ENCODE measurements at regions not wholly inside any gene's neighbourhood (a gene's known extent, or its start where the extent isn't known, plus 50 kb on each side); places are given as distances from the start of the nearest gene placed in this dataset.

DNA sequence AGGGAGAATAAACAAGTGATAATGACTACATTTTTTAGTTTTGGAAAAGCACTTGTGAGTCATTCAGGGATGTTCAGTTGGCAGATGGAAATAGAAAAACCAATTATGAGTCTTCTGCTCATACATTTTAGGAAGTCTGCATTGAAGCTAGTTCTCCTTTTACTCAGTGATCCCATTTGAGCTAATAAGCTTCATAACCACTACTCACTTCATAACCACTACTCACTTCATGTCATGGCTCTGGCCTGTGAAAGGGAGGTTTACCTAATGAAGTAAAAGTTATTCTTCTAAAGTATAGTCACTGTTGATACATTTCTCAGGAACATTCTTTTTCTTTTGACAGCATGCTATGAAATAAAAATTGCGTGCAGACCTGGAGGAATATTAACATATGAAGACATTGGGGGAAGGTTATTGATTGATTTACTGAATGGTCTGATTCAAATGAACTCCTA, 948.7 kb downstream of the TSN start:
- no peak overlapping the region for H3K27ac ChIP-seq (ENCODE audit: low read depth, low read length)
- no peak overlapping the region for H3K4me3 ChIP-seq (ENCODE audit: low read depth, low read length)
- H3K27me3 ChIP-seq (ENCODE audit: control insufficient read depth, insufficient read depth, low read length) = no peaks in the 10 kb centered on the region
- POLR2A ChIA-PET = no interaction called here
- no peaks in the 10 kb centered on the region; the same call in 1 of the 2 replicates for H3K9me3 ChIP-seq (ENCODE audit: control insufficient read depth, insufficient read depth, low read length)
- CTCF ChIA-PET = no interaction called here
- no peak for DNase-seq (ENCODE audit: low read depth, low spot score)
- TF ChIP-seq, protein P1, sequence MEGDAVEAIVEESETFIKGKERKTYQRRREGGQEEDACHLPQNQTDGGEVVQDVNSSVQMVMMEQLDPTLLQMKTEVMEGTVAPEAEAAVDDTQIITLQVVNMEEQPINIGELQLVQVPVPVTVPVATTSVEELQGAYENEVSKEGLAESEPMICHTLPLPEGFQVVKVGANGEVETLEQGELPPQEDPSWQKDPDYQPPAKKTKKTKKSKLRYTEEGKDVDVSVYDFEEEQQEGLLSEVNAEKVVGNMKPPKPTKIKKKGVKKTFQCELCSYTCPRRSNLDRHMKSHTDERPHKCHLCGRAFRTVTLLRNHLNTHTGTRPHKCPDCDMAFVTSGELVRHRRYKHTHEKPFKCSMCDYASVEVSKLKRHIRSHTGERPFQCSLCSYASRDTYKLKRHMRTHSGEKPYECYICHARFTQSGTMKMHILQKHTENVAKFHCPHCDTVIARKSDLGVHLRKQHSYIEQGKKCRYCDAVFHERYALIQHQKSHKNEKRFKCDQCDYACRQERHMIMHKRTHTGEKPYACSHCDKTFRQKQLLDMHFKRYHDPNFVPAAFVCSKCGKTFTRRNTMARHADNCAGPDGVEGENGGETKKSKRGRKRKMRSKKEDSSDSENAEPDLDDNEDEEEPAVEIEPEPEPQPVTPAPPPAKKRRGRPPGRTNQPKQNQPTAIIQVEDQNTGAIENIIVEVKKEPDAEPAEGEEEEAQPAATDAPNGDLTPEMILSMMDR (IDR thresholded peaks at IDR 0.05; ENCODE audit: low read depth, low read length) = no peak

DNA sequence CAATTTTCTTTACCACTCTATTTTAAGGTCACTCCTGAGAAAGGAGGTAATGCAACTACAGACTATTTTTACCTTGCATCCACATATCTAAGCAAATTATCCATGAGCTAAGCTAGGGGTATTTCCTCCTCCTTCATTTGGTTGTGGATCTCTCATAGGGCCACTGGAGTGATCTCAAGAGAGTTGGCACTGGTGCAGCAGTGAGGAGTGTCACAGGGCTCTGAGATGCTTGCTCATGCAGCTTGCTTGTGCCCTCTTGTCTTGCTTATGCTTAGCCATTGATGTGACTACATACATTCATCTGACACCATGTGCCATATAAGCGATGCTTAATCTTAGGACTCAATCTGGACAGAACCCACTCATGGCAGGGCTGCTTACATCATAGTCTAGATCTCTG, 950.3 kb downstream of the TSN start:
- TF ChIP-seq, protein P1 (IDR thresholded peaks at IDR 0.05; ENCODE audit: low read depth, low read length) = no peak
- H3K4me3 ChIP-seq (ENCODE audit: low read depth, low read length) = no peak overlapping the region
- peaks cover 4% of the 10 kb centered on the region for H3K9me3 ChIP-seq (ENCODE audit: control insufficient read depth, insufficient read depth, low read length)
- ChIA-PET POLR2A (no interaction called here), CTCF (no interaction called here)
- no peaks in the 10 kb centered on the region for H3K27me3 ChIP-seq (ENCODE audit: control insufficient read depth, insufficient read depth, low read length)
- H3K27ac ChIP-seq (ENCODE audit: low read depth, low read length) = no peak overlapping the region
- DNase-seq (ENCODE audit: low read depth, low spot score) = no peak

DNA sequence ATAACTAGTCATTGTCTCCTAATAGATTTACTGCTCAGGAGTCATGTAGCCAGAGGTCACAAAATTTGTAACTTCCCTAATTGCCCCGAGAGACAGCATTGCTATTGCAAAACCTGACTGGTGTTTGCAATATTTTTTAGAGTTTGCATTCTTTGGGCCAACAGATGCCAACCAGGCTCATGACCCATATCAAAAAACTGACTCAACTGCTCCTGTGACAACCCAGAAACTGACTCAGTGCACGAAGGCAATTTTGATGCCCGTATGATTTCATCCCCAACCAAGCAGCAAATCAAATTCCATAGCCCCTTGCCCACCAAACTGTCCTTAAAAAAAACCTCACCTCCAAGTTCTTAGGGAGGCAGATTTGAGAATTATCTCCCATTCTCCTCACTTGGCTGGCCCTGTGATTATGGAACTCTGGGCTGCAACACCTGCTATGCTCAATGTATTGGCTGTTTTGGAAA, 951.3 kb downstream of the TSN start:
- TF ChIP-seq, protein P1 (IDR thresholded peaks at IDR 0.05; ENCODE audit: low read depth, low read length) = no peak
- peaks cover 12% of the 10 kb centered on the region for H3K9me3 ChIP-seq (ENCODE audit: control insufficient read depth, insufficient read depth, low read length)
- no peak overlapping the region for H3K4me3 ChIP-seq (ENCODE audit: low read depth, low read length)
- no peak overlapping the region for H3K27ac ChIP-seq (ENCODE audit: low read depth, low read length)
- no peak for DNase-seq (ENCODE audit: low read depth, low spot score)
- ChIA-PET POLR2A (no interaction called here), CTCF (no interaction called here)
- no peaks in the 10 kb centered on the region for H3K27me3 ChIP-seq (ENCODE audit: control insufficient read depth, insufficient read depth, low read length)

DNA sequence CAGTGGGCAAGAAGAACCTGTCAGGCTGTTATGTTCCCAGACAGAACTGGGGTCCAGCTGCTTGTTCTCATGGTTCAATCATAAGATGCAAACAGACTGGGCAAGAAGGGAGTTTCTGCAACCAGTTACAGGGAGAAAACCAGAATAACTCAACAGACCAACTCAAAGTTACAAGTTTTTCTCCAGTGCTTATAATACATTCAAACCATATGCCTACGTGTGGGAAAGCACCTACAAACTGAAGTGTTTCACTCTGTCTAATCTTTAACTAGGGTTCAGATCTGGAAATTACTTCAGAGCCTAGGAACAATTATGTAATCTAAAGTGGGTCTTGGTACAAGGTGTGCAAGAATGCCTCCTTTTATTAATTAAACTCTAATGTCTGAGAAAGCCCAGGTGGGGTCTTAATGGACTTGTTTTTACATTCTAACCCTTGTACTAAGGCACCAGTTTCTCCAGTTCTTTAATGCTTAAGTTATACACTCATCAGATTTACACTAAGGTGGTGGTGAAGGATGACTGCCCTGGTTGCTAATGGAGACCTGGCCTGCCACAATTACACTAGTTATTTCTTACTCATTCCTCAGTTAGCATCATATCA, 951.9 kb downstream of the TSN start:
- ChIA-PET CTCF (no interaction called here), POLR2A (no interaction called here)
- H3K9me3 ChIP-seq (ENCODE audit: control insufficient read depth, insufficient read depth, low read length) = peaks cover 17% of the 10 kb centered on the region
- H3K4me3 ChIP-seq (ENCODE audit: low read depth, low read length) = no peak overlapping the region
- no peak overlapping the region for H3K27ac ChIP-seq (ENCODE audit: low read depth, low read length)
- H3K27me3 ChIP-seq (ENCODE audit: control insufficient read depth, insufficient read depth, low read length) = no peaks in the 10 kb centered on the region
- TF ChIP-seq, protein P1 (IDR thresholded peaks at IDR 0.05; ENCODE audit: low read depth, low read length) = no peak
- no peak for DNase-seq (ENCODE audit: low read depth, low spot score)

DNA sequence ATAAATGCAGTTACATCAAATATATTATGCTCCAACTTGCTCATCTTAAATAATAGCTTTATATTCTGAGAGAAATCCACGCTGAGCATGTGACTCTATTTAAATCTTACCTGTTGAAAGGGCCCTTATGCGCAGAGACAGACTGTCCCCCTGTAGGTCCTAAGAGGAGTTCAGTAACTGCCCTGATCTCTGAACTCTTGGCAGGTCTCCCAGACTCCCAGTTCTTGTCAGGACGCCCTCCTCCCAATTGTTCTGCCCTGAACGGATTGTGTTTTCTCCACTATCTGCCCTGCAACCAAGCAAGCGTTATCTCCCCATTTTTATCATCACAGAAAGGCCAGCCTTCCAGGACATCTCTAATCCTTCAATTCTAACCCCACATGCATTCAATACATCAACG, 954.6 kb downstream of the TSN start:
- H3K27ac ChIP-seq (ENCODE audit: low read depth, low read length) = no peak overlapping the region
- no peak overlapping the region for H3K4me3 ChIP-seq (ENCODE audit: low read depth, low read length)
- peaks cover 21% of the 10 kb centered on the region for H3K9me3 ChIP-seq (ENCODE audit: control insufficient read depth, insufficient read depth, low read length)
- ChIA-PET POLR2A (no interaction called here), CTCF (no interaction called here)
- DNase-seq (ENCODE audit: low read depth, low spot score) = no peak
- TF ChIP-seq, protein P1 (IDR thresholded peaks at IDR 0.05; ENCODE audit: low read depth, low read length) = no peak
- no peaks in the 10 kb centered on the region for H3K27me3 ChIP-seq (ENCODE audit: control insufficient read depth, insufficient read depth, low read length)
